ENCODE measurements at regions not wholly inside any gene's neighbourhood (a gene's known extent, or its start where the extent isn't known, plus 50 kb on each side); places are given as distances from the start of the nearest gene placed in this dataset.

DNA sequence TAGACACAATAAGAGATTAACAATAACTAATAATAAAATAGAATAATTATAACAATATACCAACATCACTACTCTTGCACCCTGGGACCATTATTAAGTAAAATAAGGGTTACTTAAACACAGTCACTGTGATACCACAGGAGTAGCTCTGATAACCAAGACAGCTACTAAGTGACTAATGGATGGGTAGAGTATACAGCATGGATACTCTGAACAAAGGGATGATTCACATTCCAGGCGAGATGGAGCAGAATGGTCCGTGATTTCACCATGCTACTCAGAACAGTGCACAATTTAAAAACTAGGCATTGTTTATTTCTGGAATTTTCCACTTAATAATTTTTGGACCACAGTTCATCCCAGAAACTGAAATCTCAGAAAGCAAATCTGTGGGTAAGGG is 80.0 kb upstream of the FUT9 start:
- intact Hi-C loops (cut with DNase I): no loop called here
- 47 to 71% (median 56%) methylated on average over 2 of the region's 2 CpGs for WGBS, 4 donors
- TF ChIP-seq, protein P1, sequence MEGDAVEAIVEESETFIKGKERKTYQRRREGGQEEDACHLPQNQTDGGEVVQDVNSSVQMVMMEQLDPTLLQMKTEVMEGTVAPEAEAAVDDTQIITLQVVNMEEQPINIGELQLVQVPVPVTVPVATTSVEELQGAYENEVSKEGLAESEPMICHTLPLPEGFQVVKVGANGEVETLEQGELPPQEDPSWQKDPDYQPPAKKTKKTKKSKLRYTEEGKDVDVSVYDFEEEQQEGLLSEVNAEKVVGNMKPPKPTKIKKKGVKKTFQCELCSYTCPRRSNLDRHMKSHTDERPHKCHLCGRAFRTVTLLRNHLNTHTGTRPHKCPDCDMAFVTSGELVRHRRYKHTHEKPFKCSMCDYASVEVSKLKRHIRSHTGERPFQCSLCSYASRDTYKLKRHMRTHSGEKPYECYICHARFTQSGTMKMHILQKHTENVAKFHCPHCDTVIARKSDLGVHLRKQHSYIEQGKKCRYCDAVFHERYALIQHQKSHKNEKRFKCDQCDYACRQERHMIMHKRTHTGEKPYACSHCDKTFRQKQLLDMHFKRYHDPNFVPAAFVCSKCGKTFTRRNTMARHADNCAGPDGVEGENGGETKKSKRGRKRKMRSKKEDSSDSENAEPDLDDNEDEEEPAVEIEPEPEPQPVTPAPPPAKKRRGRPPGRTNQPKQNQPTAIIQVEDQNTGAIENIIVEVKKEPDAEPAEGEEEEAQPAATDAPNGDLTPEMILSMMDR (IDR thresholded peaks at IDR 0.05): no peak
- no peak for TF ChIP-seq POLR2A (IDR thresholded peaks at IDR 0.05)

GRCh38 chr6:95946906-95947305 is 68.9 kb upstream of the FUT9 start:
- H3K4me1 ChIP-seq (replicated peaks in 1 of 2): no peaks in the 10 kb centered on the region
- H3K4me3 ChIP-seq: no peak overlapping the region
- no peak for TF ChIP-seq POLR2A (IDR thresholded peaks at IDR 0.05)
- H3K27ac ChIP-seq: no peak overlapping the region
- DNase-seq: no peak
- WGBS, 4 donors: 81 to 87% (median 82%) methylated on average over 2 of the region's 2 CpGs
- intact Hi-C loops (cut with DNase I): no loop called here
- no peaks in the 10 kb centered on the region for H3K27me3 ChIP-seq
- no peaks in the 10 kb centered on the region for H3K9me3 ChIP-seq (replicated peaks in 1 of 3)
- H3K36me3 ChIP-seq (replicated peaks in 1 of 2): no peaks in the 10 kb centered on the region

More for the DNA sequence above, 80.0 kb upstream of the FUT9 start:
- Histone ChIP-seq H3K36me3 (replicated peaks in 1 of 2) (no peaks in the 10 kb centered on the region), H3K27ac (no peak overlapping the region), H3K9me3 (replicated peaks in 1 of 3) (no peaks in the 10 kb centered on the region), H3K4me3 (no peak overlapping the region), H3K4me1 (replicated peaks in 1 of 2) (no peaks in the 10 kb centered on the region), H3K27me3 (no peaks in the 10 kb centered on the region)
- DNase-seq: no peak

- WGBS, 4 donors: 58 to 63% (median 60%) methylated on average over 1 of the region's 1 CpG
- intact Hi-C loops (cut with DNase I): no loop called here
- H3K4me3 ChIP-seq: no peak overlapping the region
- H3K27ac ChIP-seq: no peak overlapping the region
- H3K4me1 ChIP-seq (replicated peaks in 1 of 2): no peaks in the 10 kb centered on the region
- H3K27me3 ChIP-seq: no peaks in the 10 kb centered on the region
- TF ChIP-seq POLR2A (IDR thresholded peaks at IDR 0.05): no peak
- TF ChIP-seq, protein P1 (IDR thresholded peaks at IDR 0.05): no peak
- H3K36me3 ChIP-seq (replicated peaks in 1 of 2): no peaks in the 10 kb centered on the region
- H3K9me3 ChIP-seq (replicated peaks in 1 of 3): no peaks in the 10 kb centered on the region
- no peak for DNase-seq
Measured at GRCh38 chr6:95948324-95948723, 67.5 kb upstream of the FUT9 start.

DNA sequence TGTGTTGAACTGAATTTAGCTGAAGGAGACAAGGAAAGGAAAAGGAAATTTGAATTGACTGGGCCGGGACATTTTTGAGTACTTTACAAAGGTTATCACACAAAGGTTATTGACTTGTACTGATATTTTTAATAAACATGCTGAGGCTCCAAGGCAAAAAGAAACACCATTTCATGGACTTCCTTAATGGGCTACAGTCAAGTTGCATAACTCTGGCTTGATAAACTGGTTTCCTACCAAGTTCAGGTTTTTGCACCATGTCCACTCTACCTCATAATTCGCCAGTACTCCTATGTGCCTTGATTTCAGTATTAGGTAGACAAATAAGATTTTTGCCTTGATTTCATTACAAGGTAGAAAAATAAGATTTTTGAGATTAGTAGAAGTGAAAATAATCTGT is 65.8 kb upstream of the FUT9 start:
- H3K27me3 ChIP-seq: no peaks in the 10 kb centered on the region
- H3K36me3 ChIP-seq (replicated peaks in 1 of 2): no peaks in the 10 kb centered on the region
- 64 to 74% (median 68%) methylated on average over 2 of the region's 2 CpGs for WGBS, 4 donors
- no peaks in the 10 kb centered on the region for H3K4me1 ChIP-seq (replicated peaks in 1 of 2)
- no peak overlapping the region for H3K4me3 ChIP-seq
- intact Hi-C loops (cut with DNase I): no loop called here
- no peak overlapping the region for H3K27ac ChIP-seq
- TF ChIP-seq, protein P1 (IDR thresholded peaks at IDR 0.05): no peak
- no peak for TF ChIP-seq POLR2A (IDR thresholded peaks at IDR 0.05)
- no peak for DNase-seq
- H3K9me3 ChIP-seq (replicated peaks in 1 of 3): no peaks in the 10 kb centered on the region

GRCh38 chr6:95958686-95959085 is 57.1 kb upstream of the FUT9 start:
- no peaks in the 10 kb centered on the region for H3K4me1 ChIP-seq (replicated peaks in 1 of 2)
- no peak overlapping the region for H3K4me3 ChIP-seq
- H3K36me3 ChIP-seq (replicated peaks in 1 of 2): no peaks in the 10 kb centered on the region
- no peak for DNase-seq
- H3K9me3 ChIP-seq (replicated peaks in 1 of 3): no peaks in the 10 kb centered on the region
- H3K27ac ChIP-seq: no peak overlapping the region
- no peaks in the 10 kb centered on the region for H3K27me3 ChIP-seq
- TF ChIP-seq, protein P1 (IDR thresholded peaks at IDR 0.05): no peak
- no peak for TF ChIP-seq POLR2A (IDR thresholded peaks at IDR 0.05)
- intact Hi-C loops (cut with DNase I): no loop called here
- 36 to 51% (median 46%) methylated on average over 1 of the region's 1 CpG for WGBS, 4 donors

Measured in adrenal gland (tissue), 9 donors.